Small intestine (tissue), 7 donors: ENCODE measurements at regions not wholly inside any gene's neighbourhood (a gene's known extent, or its start where the extent isn't known, plus 50 kb on each side); places are given as distances from the start of the nearest gene placed in this dataset.

Experiments used
- DNase-seq, 2 donors: peaks; one replicate each; pipeline versions ENCODE4 v3.0.0 to v3.0.0-alpha.2; 2013
- FAIRE-seq: peaks from 2 replicates; lab custom pipeline; 2012; peaks lifted over from hg19 to GRCh38; lab: Jason Lieb, UNC
- H3K27ac ChIP-seq, 3 donors: one replicate each; pipeline ENCODE4 v1.5.1; 2013; ENCODE audit warnings: low read length in 2 of 3, mild to moderate bottlenecking in 2 of 3, control low read depth in 1 of 3, inconsistent platforms in 1 of 3, low read depth in 1 of 3, moderate library complexity in 1 of 3
- H3K27me3 ChIP-seq, 3 donors: one replicate each; pipeline ENCODE4 v1.6.1; 2013; ENCODE audit warnings: low read length in 3 of 3, inconsistent platforms in 1 of 3; ENCODE audit not compliant: control insufficient read depth in 3 of 3, insufficient read depth in 3 of 3
- H3K36me3 ChIP-seq, 3 donors: one replicate each; pipeline ENCODE4 v1.6.1; 2013; ENCODE audit warnings: low read length in 3 of 3, inconsistent platforms in 1 of 3, low read depth in 1 of 3, mild to moderate bottlenecking in 1 of 3, moderate library complexity in 1 of 3; ENCODE audit not compliant: control insufficient read depth in 3 of 3, insufficient read depth in 2 of 3
- H3K4me1 ChIP-seq, 3 donors: one replicate each; pipeline ENCODE4 v1.6.1; 2013; ENCODE audit warnings: low read length in 2 of 3, inconsistent platforms in 1 of 3, low read depth in 1 of 3, mild to moderate bottlenecking in 1 of 3, moderate library complexity in 1 of 3; ENCODE audit not compliant: control insufficient read depth in 3 of 3, insufficient read depth in 2 of 3
- H3K4me3 ChIP-seq, 3 donors: one replicate each; pipeline ENCODE4 v1.5.1; 2013; ENCODE audit warnings: low read length in 3 of 3, control low read depth in 1 of 3, inconsistent platforms in 1 of 3, low read depth in 1 of 3, mild to moderate bottlenecking in 1 of 3, moderate library complexity in 1 of 3
- H3K9me3 ChIP-seq, 2 donors: one replicate each; pipeline ENCODE4 v1.6.1; 2013; ENCODE audit warnings: low read depth in 1 of 2, low read length in 1 of 2; ENCODE audit not compliant: control insufficient read depth in 2 of 2, insufficient read depth in 1 of 2
- WGBS, 3 donors: extraction: QIAGEN DNeasy Blood & Tissue Kit; methylation state at CpG; one replicate each; pipeline ENCODE4 v1.1.7; 2013; 5-methylcytosine and 5-hydroxymethylcytosine counted together
- donor health status: healthy with polysubstance abuse.
- donor health status: control.
- donor health status: control.
- donor health status: Bipolar disorder and iron deficiency.
- donor health status: healthy.

DNA sequence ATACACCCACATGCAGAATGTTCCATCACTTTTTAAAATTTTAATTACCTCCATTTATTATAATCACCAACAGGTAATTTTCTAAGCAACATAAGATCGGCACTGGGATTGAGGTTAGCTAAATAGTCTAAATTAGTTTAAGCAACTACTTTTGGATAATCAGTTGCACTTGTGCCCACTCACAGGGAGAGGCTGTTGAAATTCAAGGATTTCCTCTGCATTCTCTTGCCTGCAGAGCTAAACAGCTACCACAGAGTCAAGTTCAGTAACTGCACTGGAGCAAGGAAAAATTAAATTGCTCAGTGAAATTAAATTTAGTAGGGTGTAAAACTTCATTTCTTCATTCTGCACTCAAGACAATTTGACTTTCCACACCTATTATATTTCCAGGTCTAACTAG is 120.7 kb upstream of the CCDC28A start:
- Histone ChIP-seq H3K27me3 (no peaks in the 10 kb centered on the region), H3K36me3 (no peaks in the 10 kb centered on the region), H3K4me1 (no peaks in the 10 kb centered on the region), H3K27ac (no peak overlapping the region), H3K9me3 (no peaks in the 10 kb centered on the region), H3K4me3 (no peak overlapping the region)
- DNase-seq (no peak), FAIRE-seq (no peak)
- WGBS, 3 donors = 76 to 80% (median 78%) methylated on average over 1 of the region's 1 CpG

- no peak for FAIRE-seq
- H3K27me3 ChIP-seq = no peaks in the 10 kb centered on the region
- no peak overlapping the region for H3K4me3 ChIP-seq
- WGBS, 3 donors = 87 to 90% (median 88%) methylated on average over 6 of the region's 6 CpGs
- no peaks in the 10 kb centered on the region for H3K9me3 ChIP-seq
- H3K4me1 ChIP-seq = no peaks in the 10 kb centered on the region
- no peak overlapping the region for H3K27ac ChIP-seq
- H3K36me3 ChIP-seq = no peaks in the 10 kb centered on the region
- DNase-seq = no peak
These were observed 120.1 kb upstream of the CCDC28A start for GRCh38 chr6:138653435-138653834.

GRCh38 chr6:138654715-138655634 is 118.6 kb upstream of the CCDC28A start:
- no peak overlapping the region for H3K27ac ChIP-seq
- FAIRE-seq = no peak

DNA sequence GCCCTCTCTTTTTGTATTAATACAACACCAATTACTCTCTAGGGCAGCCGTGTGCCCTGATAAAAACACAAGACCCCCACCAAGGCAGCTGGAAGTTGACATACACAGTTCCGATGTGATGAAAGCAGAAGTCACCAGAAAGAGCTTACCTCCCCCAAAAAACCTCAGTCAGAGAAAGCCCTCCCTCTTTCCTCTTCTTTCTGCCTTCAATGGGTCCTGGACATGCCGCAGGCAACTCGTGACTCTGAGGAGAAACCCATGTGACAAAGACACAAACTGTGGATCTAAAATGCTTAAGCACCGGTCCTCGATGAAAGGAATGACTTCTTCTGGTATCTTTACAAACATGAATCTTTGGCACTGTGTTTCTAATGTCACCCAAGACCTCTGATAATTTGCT is 117.7 kb upstream of the CCDC28A start:
- Histone ChIP-seq H3K4me1 (no peaks in the 10 kb centered on the region), H3K9me3 (no peaks in the 10 kb centered on the region), H3K36me3 (no peaks in the 10 kb centered on the region), H3K27me3 (no peaks in the 10 kb centered on the region), H3K27ac (no peak overlapping the region), H3K4me3 (no peak overlapping the region)
- FAIRE-seq (no peak), DNase-seq (no peak)
- 87 to 92% (median 89%) methylated on average over 6 of the region's 6 CpGs for WGBS, 3 donors

More at GRCh38 chr6:138654715-138655634, 118.6 kb upstream of the CCDC28A start:
- H3K4me1 ChIP-seq = no peaks in the 10 kb centered on the region
- H3K27me3 ChIP-seq = no peaks in the 10 kb centered on the region
- DNase-seq = no peak
- 77 to 86% (median 78%) methylated on average over 6 of the region's 6 CpGs for WGBS, 3 donors
- no peaks in the 10 kb centered on the region for H3K36me3 ChIP-seq
- H3K9me3 ChIP-seq = no peaks in the 10 kb centered on the region
- H3K4me3 ChIP-seq = no peak overlapping the region

DNA sequence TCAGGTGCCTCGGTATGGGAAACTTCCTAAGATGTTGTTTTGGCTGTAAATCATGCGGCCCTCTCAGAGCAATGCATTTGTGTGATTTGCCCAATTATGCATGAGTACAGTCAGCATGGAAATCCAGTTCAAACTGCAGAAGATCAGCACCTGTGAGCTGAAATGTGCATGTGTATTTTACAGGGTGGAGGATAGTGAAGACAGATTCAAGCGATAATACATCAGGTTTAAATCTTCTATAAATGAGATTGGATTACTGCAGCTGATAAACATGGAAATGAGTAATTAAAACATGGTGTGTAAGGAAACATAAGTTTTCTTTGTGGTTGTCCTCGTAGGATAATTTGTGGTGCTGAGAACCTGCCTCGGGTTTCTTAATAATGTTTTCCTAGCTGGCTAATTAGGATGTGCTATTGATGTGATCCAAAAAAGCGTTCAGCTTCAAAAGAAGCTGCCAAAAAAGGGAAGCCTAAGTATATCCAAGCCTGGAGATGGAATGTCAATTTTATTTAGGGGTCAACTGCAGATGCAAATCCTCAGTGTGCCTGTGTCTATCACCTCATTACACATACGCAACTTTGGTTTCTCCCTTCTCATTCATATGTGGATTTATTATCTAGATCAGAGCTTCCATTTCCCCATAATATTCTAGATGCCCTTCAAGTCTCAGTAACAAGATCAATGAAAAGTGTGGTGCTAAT is 117.1 kb upstream of the CCDC28A start:
- FAIRE-seq (no peak), DNase-seq (no peak)
- Histone ChIP-seq H3K27me3 (no peaks in the 10 kb centered on the region), H3K27ac (no peak overlapping the region), H3K4me3 (no peak overlapping the region), H3K4me1 (no peaks in the 10 kb centered on the region), H3K36me3 (no peaks in the 10 kb centered on the region), H3K9me3 (no peaks in the 10 kb centered on the region)
- WGBS, 3 donors = 87 to 90% (median 88%) methylated on average over 7 of the region's 7 CpGs

DNA sequence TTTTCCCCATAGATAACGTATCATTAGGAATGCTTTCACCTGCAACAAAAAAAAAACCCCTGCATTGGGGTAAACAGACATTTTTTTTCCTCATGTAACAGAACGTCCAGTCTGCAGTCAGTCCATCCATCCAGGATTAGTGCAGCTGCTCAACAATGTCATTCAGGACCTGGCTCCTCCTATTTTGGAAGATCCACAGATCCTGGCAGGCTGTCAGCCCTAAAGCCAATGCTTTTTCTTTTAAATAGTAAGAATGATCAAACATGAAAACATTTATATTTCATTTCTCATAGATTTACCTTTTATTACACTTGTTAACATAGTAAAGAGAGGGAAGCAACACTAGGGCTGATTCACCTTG is 116.5 kb upstream of the CCDC28A start:
- no peak overlapping the region for H3K27ac ChIP-seq
- H3K4me1 ChIP-seq = no peaks in the 10 kb centered on the region
- 65 to 66% (median 66%) methylated on average over 2 of the region's 2 CpGs for WGBS, 3 donors
- DNase-seq (no peak), FAIRE-seq (no peak)
- H3K9me3 ChIP-seq = no peaks in the 10 kb centered on the region
- H3K27me3 ChIP-seq = no peaks in the 10 kb centered on the region
- H3K4me3 ChIP-seq = no peak overlapping the region
- no peaks in the 10 kb centered on the region for H3K36me3 ChIP-seq

DNA sequence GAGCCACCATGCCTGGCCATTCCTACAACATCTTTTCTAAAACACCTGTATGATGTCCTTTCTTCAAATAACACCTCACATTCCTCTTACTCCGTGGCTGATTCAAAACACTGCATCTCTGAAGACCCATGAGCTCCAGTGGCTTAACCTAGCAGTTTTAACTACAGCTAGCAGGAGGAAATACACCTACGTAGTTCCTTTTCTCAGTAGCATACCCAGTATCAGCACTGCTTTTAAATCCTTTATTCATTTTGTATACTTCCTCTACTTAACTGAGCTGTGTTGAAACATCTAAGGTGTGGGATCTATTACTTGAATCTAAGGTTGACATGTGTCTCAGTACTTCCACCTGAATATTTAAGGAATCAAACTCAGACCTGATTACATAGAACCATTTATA is 113.6 kb upstream of the CCDC28A start:
- Histone ChIP-seq H3K27me3 (no peaks in the 10 kb centered on the region), H3K9me3 (no peaks in the 10 kb centered on the region), H3K27ac (no peak overlapping the region), H3K4me3 (no peak overlapping the region), H3K36me3 (no peaks in the 10 kb centered on the region), H3K4me1 (no peaks in the 10 kb centered on the region)
- WGBS, 3 donors = 74 to 83% (median 77%) methylated on average over 2 of the region's 2 CpGs
- no peak for FAIRE-seq
- DNase-seq = no peak

- Histone ChIP-seq H3K36me3 (no peaks in the 10 kb centered on the region), H3K9me3 (no peaks in the 10 kb centered on the region), H3K4me1 (no peaks in the 10 kb centered on the region), H3K4me3 (no peak overlapping the region), H3K27me3 (no peaks in the 10 kb centered on the region), H3K27ac (no peak overlapping the region)
- FAIRE-seq = no peak
- 75 to 86% (median 83%) methylated on average over 2 of the region's 2 CpGs for WGBS, 3 donors
- no peak for DNase-seq
These were observed 111.1 kb upstream of the CCDC28A start for GRCh38 chr6:138662471-138662870.
